ENCODE measurements at regions not wholly inside any gene's neighbourhood (a gene's known extent, or its start where the extent isn't known, plus 50 kb on each side); places are given as distances from the start of the nearest gene placed in this dataset.
A peak's percentile ranks its signal among the peaks of the same experiment; 100 is the strongest.

DNA sequence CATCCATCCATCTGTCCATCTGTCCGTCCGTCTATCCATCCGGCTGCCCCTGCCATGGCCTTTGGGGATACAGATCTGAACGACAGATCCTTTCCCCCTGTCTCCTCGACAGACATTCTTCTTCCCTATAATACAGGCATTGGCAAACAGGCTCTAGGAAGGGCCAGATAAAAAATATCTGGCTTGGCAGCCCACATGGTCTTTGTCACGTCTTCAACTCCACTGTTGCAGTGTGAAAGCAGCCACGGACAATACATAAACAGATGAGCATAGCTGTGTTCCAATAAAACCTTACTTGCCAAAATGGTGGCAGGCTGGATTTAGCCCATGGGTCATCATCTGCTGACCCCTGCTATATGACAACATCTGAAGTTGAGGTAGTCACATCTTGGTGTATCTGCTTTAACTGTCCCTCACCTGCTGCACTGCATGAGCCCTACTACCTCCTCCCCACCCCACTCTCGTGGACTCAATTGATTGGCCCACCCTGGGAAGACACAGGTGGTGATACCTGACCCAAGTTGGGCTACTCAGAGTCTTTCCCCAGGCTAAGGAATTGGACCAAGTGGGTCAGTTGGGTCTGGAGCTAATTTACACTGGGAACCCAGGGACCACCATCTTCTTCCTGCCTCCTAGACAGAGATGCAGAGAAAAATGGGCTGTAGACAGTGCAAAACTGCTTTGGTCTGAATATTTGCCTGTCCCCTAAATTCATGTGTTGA is 128.4 kb upstream of the SMAD3 start:
- WGBS, 3 donors, result 55 to 72% (median 72%) methylated on average over 8 of the region's 8 CpGs
- Histone ChIP-seq H3K36me3 (ENCODE audit: control insufficient read depth in 3 of 3, insufficient read depth in 2 of 3, low read depth in 1 of 3, low read length in 3 of 3) (no peaks in the 10 kb centered on the region), H3K4me3 (ENCODE audit: low read depth in 1 of 3, low read length in 3 of 3) (peak overlapping the region in 1 of 3 donors; percentile 11), H3K27me3 (ENCODE audit: control insufficient read depth in 3 of 3, insufficient read depth in 3 of 3, low read length in 3 of 3) (peaks cover 0 to 2% (median 0%) of the 10 kb centered on the region in 3 donors), H3K4me1 (ENCODE audit: control insufficient read depth in 3 of 3, insufficient read depth in 2 of 3, low read depth in 1 of 3, low read length in 2 of 3) (peaks cover 0 to 6% (median 0%) of the 10 kb centered on the region in 3 donors), H3K9me3 (ENCODE audit: control insufficient read depth in 2 of 2, insufficient read depth in 1 of 2, low read depth in 1 of 2, low read length in 1 of 2) (peaks cover 0 to 35% of the 10 kb centered on the region in 2 donors), H3K27ac (ENCODE audit: low read depth in 1 of 3, low read length in 2 of 3) (peak overlapping the region in 2 of 3 donors; percentile 5 to 8)
- DNase-seq (no peak), FAIRE-seq (no peak)

- Histone ChIP-seq H3K4me3 (ENCODE audit: low read depth in 1 of 3, low read length in 3 of 3) (no peak overlapping the region), H3K27me3 (ENCODE audit: control insufficient read depth in 3 of 3, insufficient read depth in 3 of 3, low read length in 3 of 3) (peaks cover 0 to 2% (median 0%) of the 10 kb centered on the region in 3 donors), H3K36me3 (ENCODE audit: control insufficient read depth in 3 of 3, insufficient read depth in 2 of 3, low read depth in 1 of 3, low read length in 3 of 3) (no peaks in the 10 kb centered on the region), H3K27ac (ENCODE audit: low read depth in 1 of 3, low read length in 2 of 3) (no peak overlapping the region), H3K9me3 (ENCODE audit: control insufficient read depth in 2 of 2, insufficient read depth in 1 of 2, low read depth in 1 of 2, low read length in 1 of 2) (peaks cover 0 to 35% of the 10 kb centered on the region in 2 donors), H3K4me1 (ENCODE audit: control insufficient read depth in 3 of 3, insufficient read depth in 2 of 3, low read depth in 1 of 3, low read length in 2 of 3) (peaks cover 0 to under 1% (median 0%) of the 10 kb centered on the region in 3 donors)
- WGBS, 3 donors, result 92 to 94% (median 93%) methylated on average over 3 of the region's 3 CpGs
- DNase-seq, result no peak
- no peak for FAIRE-seq
These were observed 127.8 kb upstream of the SMAD3 start for GRCh38 chr15:66937588-66937987.

- 58 to 76% (median 61%) methylated on average over 3 of the region's 3 CpGs for WGBS, 3 donors
- Histone ChIP-seq H3K4me3 (ENCODE audit: low read depth in 1 of 3, low read length in 3 of 3) (no peak overlapping the region), H3K9me3 (ENCODE audit: control insufficient read depth in 2 of 2, insufficient read depth in 1 of 2, low read depth in 1 of 2, low read length in 1 of 2) (peaks cover 0 to 33% of the 10 kb centered on the region in 2 donors), H3K27me3 (ENCODE audit: control insufficient read depth in 3 of 3, insufficient read depth in 3 of 3, low read length in 3 of 3) (peaks cover 0 to 2% (median 0%) of the 10 kb centered on the region in 3 donors), H3K27ac (ENCODE audit: low read depth in 1 of 3, low read length in 2 of 3) (no peak overlapping the region), H3K36me3 (ENCODE audit: control insufficient read depth in 3 of 3, insufficient read depth in 2 of 3, low read depth in 1 of 3, low read length in 3 of 3) (no peaks in the 10 kb centered on the region), H3K4me1 (ENCODE audit: control insufficient read depth in 3 of 3, insufficient read depth in 2 of 3, low read depth in 1 of 3, low read length in 2 of 3) (no peaks in the 10 kb centered on the region)
- DNase-seq, result peak; percentile 29 to 57
- no peak for FAIRE-seq
These were observed 127.1 kb upstream of the SMAD3 start for GRCh38 chr15:66938114-66938830.

- DNase-seq (no peak), FAIRE-seq (no peak)
- Histone ChIP-seq H3K4me3 (ENCODE audit: low read depth in 1 of 3, low read length in 3 of 3) (no peak overlapping the region), H3K9me3 (ENCODE audit: control insufficient read depth in 2 of 2, insufficient read depth in 1 of 2, low read depth in 1 of 2, low read length in 1 of 2) (peaks cover 0 to 25% of the 10 kb centered on the region in 2 donors), H3K4me1 (ENCODE audit: control insufficient read depth in 3 of 3, insufficient read depth in 2 of 3, low read depth in 1 of 3, low read length in 2 of 3) (peaks cover 0 to 6% (median 0%) of the 10 kb centered on the region in 3 donors), H3K27me3 (ENCODE audit: control insufficient read depth in 3 of 3, insufficient read depth in 3 of 3, low read length in 3 of 3) (peaks cover 0 to 2% (median 0%) of the 10 kb centered on the region in 3 donors), H3K27ac (ENCODE audit: low read depth in 1 of 3, low read length in 2 of 3) (no peak overlapping the region), H3K36me3 (ENCODE audit: control insufficient read depth in 3 of 3, insufficient read depth in 2 of 3, low read depth in 1 of 3, low read length in 3 of 3) (no peaks in the 10 kb centered on the region)
- 92 to 95% (median 95%) methylated on average over 3 of the region's 3 CpGs for WGBS, 3 donors
These were observed 126.4 kb upstream of the SMAD3 start for GRCh38 chr15:66939016-66939415.

- no peak for FAIRE-seq
- Histone ChIP-seq H3K4me1 (ENCODE audit: control insufficient read depth in 3 of 3, insufficient read depth in 2 of 3, low read depth in 1 of 3, low read length in 2 of 3) (peaks cover 0 to 9% (median 0%) of the 10 kb centered on the region in 3 donors), H3K27me3 (ENCODE audit: control insufficient read depth in 3 of 3, insufficient read depth in 3 of 3, low read length in 3 of 3) (peaks cover 0 to 2% (median 0%) of the 10 kb centered on the region in 3 donors), H3K27ac (ENCODE audit: low read depth in 1 of 3, low read length in 2 of 3) (no peak overlapping the region), H3K4me3 (ENCODE audit: low read depth in 1 of 3, low read length in 3 of 3) (no peak overlapping the region), H3K36me3 (ENCODE audit: control insufficient read depth in 3 of 3, insufficient read depth in 2 of 3, low read depth in 1 of 3, low read length in 3 of 3) (no peaks in the 10 kb centered on the region), H3K9me3 (ENCODE audit: control insufficient read depth in 2 of 2, insufficient read depth in 1 of 2, low read depth in 1 of 2, low read length in 1 of 2) (peaks cover 0 to 20% of the 10 kb centered on the region in 2 donors)
- WGBS, 3 donors, result 89 to 92% (median 90%) methylated on average over 8 of the region's 8 CpGs
- no peak for DNase-seq
These were observed 125.9 kb upstream of the SMAD3 start for GRCh38 chr15:66939451-66940023.

- H3K27me3 ChIP-seq (ENCODE audit: control insufficient read depth in 3 of 3, insufficient read depth in 3 of 3, low read length in 3 of 3), result peaks cover 0 to 2% (median 0%) of the 10 kb centered on the region in 3 donors
- peaks cover 0 to 9% (median 0%) of the 10 kb centered on the region in 3 donors for H3K4me1 ChIP-seq (ENCODE audit: control insufficient read depth in 3 of 3, insufficient read depth in 2 of 3, low read depth in 1 of 3, low read length in 2 of 3)
- H3K36me3 ChIP-seq (ENCODE audit: control insufficient read depth in 3 of 3, insufficient read depth in 2 of 3, low read depth in 1 of 3, low read length in 3 of 3), result no peaks in the 10 kb centered on the region
- DNase-seq, result no peak
- 70 to 90% (median 76%) methylated on average over 2 of the region's 2 CpGs for WGBS, 3 donors
- H3K4me3 ChIP-seq (ENCODE audit: low read depth in 1 of 3, low read length in 3 of 3), result no peak overlapping the region
- no peak overlapping the region for H3K27ac ChIP-seq (ENCODE audit: low read depth in 1 of 3, low read length in 2 of 3)
- peaks cover 0 to 13% of the 10 kb centered on the region in 2 donors for H3K9me3 ChIP-seq (ENCODE audit: control insufficient read depth in 2 of 2, insufficient read depth in 1 of 2, low read depth in 1 of 2, low read length in 1 of 2)
- no peak for FAIRE-seq
These were observed 125.0 kb upstream of the SMAD3 start for GRCh38 chr15:66940368-66940767.

- Histone ChIP-seq H3K9me3 (ENCODE audit: control insufficient read depth in 2 of 2, insufficient read depth in 1 of 2, low read depth in 1 of 2, low read length in 1 of 2) (peaks cover 0 to 13% of the 10 kb centered on the region in 2 donors), H3K4me1 (ENCODE audit: control insufficient read depth in 3 of 3, insufficient read depth in 2 of 3, low read depth in 1 of 3, low read length in 2 of 3) (peaks cover 0 to 9% (median 0%) of the 10 kb centered on the region in 3 donors), H3K4me3 (ENCODE audit: low read depth in 1 of 3, low read length in 3 of 3) (no peak overlapping the region), H3K36me3 (ENCODE audit: control insufficient read depth in 3 of 3, insufficient read depth in 2 of 3, low read depth in 1 of 3, low read length in 3 of 3) (no peaks in the 10 kb centered on the region), H3K27ac (ENCODE audit: low read depth in 1 of 3, low read length in 2 of 3) (no peak overlapping the region), H3K27me3 (ENCODE audit: control insufficient read depth in 3 of 3, insufficient read depth in 3 of 3, low read length in 3 of 3) (peaks cover 0 to 2% (median 0%) of the 10 kb centered on the region in 3 donors)
- DNase-seq (no peak), FAIRE-seq (no peak)
- WGBS, 3 donors, result 66 to 90% (median 81%) methylated on average over 16 of the region's 16 CpGs
These were observed 124.2 kb upstream of the SMAD3 start for GRCh38 chr15:66941108-66941711.

DNA sequence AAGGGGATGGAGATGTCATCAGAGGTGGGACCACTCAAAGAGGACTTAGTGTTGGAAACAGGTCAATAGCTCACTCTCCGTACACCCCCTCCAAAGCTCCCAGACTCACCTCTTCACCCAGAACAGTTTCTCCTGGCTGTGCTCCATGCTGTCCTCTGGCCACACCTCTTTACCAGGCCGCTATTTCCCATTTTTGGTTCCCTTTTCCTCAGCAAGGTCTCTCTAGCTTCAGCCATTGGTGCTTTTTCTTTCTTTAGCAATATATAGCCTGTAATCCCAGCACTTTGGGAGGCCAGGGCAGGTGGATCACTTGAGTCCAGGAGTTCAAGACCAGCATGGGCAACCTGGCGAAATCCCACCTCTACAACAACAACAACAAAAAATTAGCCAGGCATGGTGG is 123.6 kb upstream of the SMAD3 start:
- Histone ChIP-seq H3K4me1 (ENCODE audit: control insufficient read depth in 3 of 3, insufficient read depth in 2 of 3, low read depth in 1 of 3, low read length in 2 of 3) (peaks cover 0 to 9% (median 0%) of the 10 kb centered on the region in 3 donors), H3K27ac (ENCODE audit: low read depth in 1 of 3, low read length in 2 of 3) (no peak overlapping the region), H3K4me3 (ENCODE audit: low read depth in 1 of 3, low read length in 3 of 3) (no peak overlapping the region), H3K27me3 (ENCODE audit: control insufficient read depth in 3 of 3, insufficient read depth in 3 of 3, low read length in 3 of 3) (peaks cover 0 to 2% (median 0%) of the 10 kb centered on the region in 3 donors), H3K9me3 (ENCODE audit: control insufficient read depth in 2 of 2, insufficient read depth in 1 of 2, low read depth in 1 of 2, low read length in 1 of 2) (peaks cover 0 to 13% of the 10 kb centered on the region in 2 donors), H3K36me3 (ENCODE audit: control insufficient read depth in 3 of 3, insufficient read depth in 2 of 3, low read depth in 1 of 3, low read length in 3 of 3) (no peaks in the 10 kb centered on the region)
- FAIRE-seq (no peak), DNase-seq (no peak)
- 88 to 95% (median 92%) methylated on average over 3 of the region's 3 CpGs for WGBS, 3 donors
